IPS DF 4.7 (cell line): ENCODE measurements at regions not wholly inside any gene's neighbourhood (a gene's known extent, or its start where the extent isn't known, plus 50 kb on each side); places are given as distances from the start of the nearest gene placed in this dataset.
"Not testable (repeated sequence)": the region's sequence is repeated elsewhere in the genome, so short reads cannot be mapped to it uniquely, and the experiment has no call there.

ENCODE experiments used
- DNase-seq: peaks from one replicate; pipeline ENCODE4 v3.0.0-alpha.2; 2013; ENCODE audit warnings: low spot score; ENCODE audit errors: extremely low read depth

GRCh38 chr21:17101696-17102095 is 411.1 kb upstream of the CXADR start:
- DNase-seq, result no peak

- no peak for DNase-seq
These were observed 406.9 kb upstream of the CXADR start for GRCh38 chr21:17105932-17106331.

- peak; percentile 11 for DNase-seq
These were observed 398.8 kb upstream of the CXADR start for GRCh38 chr21:17114045-17114444.

- DNase-seq, result no peak
These were observed 394.0 kb upstream of the CXADR start for GRCh38 chr21:17118638-17119384.

- peak; percentile 49 for DNase-seq
These were observed 393.2 kb upstream of the CXADR start for GRCh38 chr21:17119466-17120297.

GRCh38 chr21:17127395-17127794 is 385.4 kb upstream of the CXADR start:
- not testable (repeated sequence) for DNase-seq

- no peak for DNase-seq
These were observed 384.7 kb upstream of the CXADR start for GRCh38 chr21:17128132-17128531.

- not testable (repeated sequence) for DNase-seq
These were observed 373.7 kb upstream of the CXADR start for GRCh38 chr21:17139159-17139558.

GRCh38 chr21:17139696-17140095 is 373.1 kb upstream of the CXADR start:
- DNase-seq, result no peak

- no peak for DNase-seq
These were observed 366.4 kb upstream of the CXADR start for GRCh38 chr21:17146426-17146825.

GRCh38 chr21:17159697-17160096 is 353.1 kb upstream of the CXADR start:
- DNase-seq, result no peak

- DNase-seq, result no peak
These were observed 327.2 kb upstream of the CXADR start for GRCh38 chr21:17185674-17186073.

- no peak for DNase-seq
These were observed 322.9 kb upstream of the CXADR start for GRCh38 chr21:17189963-17190362.

- no peak for DNase-seq
These were observed 321.4 kb upstream of the CXADR start for GRCh38 chr21:17191346-17191993.

GRCh38 chr21:17195351-17195750 is 317.5 kb upstream of the CXADR start:
- no peak for DNase-seq

- DNase-seq, result no peak
These were observed 316.9 kb upstream of the CXADR start for GRCh38 chr21:17195976-17196375.

GRCh38 chr21:17196623-17197022 is 316.2 kb upstream of the CXADR start:
- no peak for DNase-seq

GRCh38 chr21:17197996-17198395 is 314.8 kb upstream of the CXADR start:
- no peak for DNase-seq

- no peak for DNase-seq
These were observed 312.6 kb upstream of the CXADR start for GRCh38 chr21:17200250-17200649.

- no peak for DNase-seq
These were observed 311.0 kb upstream of the CXADR start for GRCh38 chr21:17201741-17202260.

- DNase-seq, result no peak
These were observed 298.0 kb upstream of the CXADR start for GRCh38 chr21:17214801-17215200.

- DNase-seq, result not testable (repeated sequence)
These were observed 293.8 kb upstream of the CXADR start for GRCh38 chr21:17219050-17219449.
